Activated T-cell treated with anti-CD3 and anti-CD28 coated beads for 24 hours (primary cell): ENCODE measurements at regions not wholly inside any gene's neighbourhood (a gene's known extent, or its start where the extent isn't known, plus 50 kb on each side); places are given as distances from the start of the nearest gene placed in this dataset.

Experiments used
- DNase-seq: peaks from one replicate; pipeline ENCODE4 v3.0.0-alpha.2; 2020; ENCODE audit warnings: low read depth

GRCh38 chr6:140105241-140105640 lies 730.8 kb upstream of the CITED2 start:
- DNase-seq = no peak

- no peak for DNase-seq
These were observed 727.4 kb upstream of the CITED2 start for GRCh38 chr6:140101818-140102217.

- no peak for DNase-seq
These were observed 726.9 kb upstream of the CITED2 start for GRCh38 chr6:140101367-140101766.

GRCh38 chr6:140095532-140095931 lies 721.1 kb upstream of the CITED2 start:
- no peak for DNase-seq

GRCh38 chr6:140091895-140092294 lies 717.4 kb upstream of the CITED2 start:
- no peak for DNase-seq

GRCh38 chr6:140090871-140091270 lies 716.4 kb upstream of the CITED2 start:
- DNase-seq = no peak

GRCh38 chr6:140083375-140083774 lies 708.9 kb upstream of the CITED2 start:
- no peak for DNase-seq

- no peak for DNase-seq
These were observed 708.4 kb upstream of the CITED2 start for GRCh38 chr6:140082867-140083297.

- DNase-seq = no peak
These were observed 704.9 kb upstream of the CITED2 start for GRCh38 chr6:140079328-140079727.

- DNase-seq = no peak
These were observed 704.2 kb upstream of the CITED2 start for GRCh38 chr6:140078561-140079125.

- DNase-seq = no peak
These were observed 703.5 kb upstream of the CITED2 start for GRCh38 chr6:140077827-140078560.

GRCh38 chr6:140076105-140076504 lies 701.7 kb upstream of the CITED2 start:
- DNase-seq = no peak

GRCh38 chr6:140073456-140073855 lies 699.0 kb upstream of the CITED2 start:
- no peak for DNase-seq

GRCh38 chr6:140071601-140072062 lies 697.2 kb upstream of the CITED2 start:
- DNase-seq = no peak

- DNase-seq = no peak
These were observed 696.5 kb upstream of the CITED2 start for GRCh38 chr6:140070846-140071473.

- DNase-seq = no peak
These were observed 695.1 kb upstream of the CITED2 start for GRCh38 chr6:140069576-140069975.

GRCh38 chr6:140068801-140069200 lies 694.4 kb upstream of the CITED2 start:
- DNase-seq = no peak

GRCh38 chr6:140064366-140064765 lies 689.9 kb upstream of the CITED2 start:
- no peak for DNase-seq

GRCh38 chr6:140063021-140063399 lies 688.6 kb upstream of the CITED2 start:
- no peak for DNase-seq

GRCh38 chr6:140062043-140063020 lies 687.9 kb upstream of the CITED2 start:
- DNase-seq = no peak

GRCh38 chr6:140061110-140062042 lies 686.9 kb upstream of the CITED2 start:
- no peak for DNase-seq
